HCT116 (cell line): ENCODE measurements at regions not wholly inside any gene's neighbourhood (a gene's known extent, or its start where the extent isn't known, plus 50 kb on each side); places are given as distances from the start of the nearest gene placed in this dataset.
"Not testable (repeated sequence)": the region's sequence is repeated elsewhere in the genome, so short reads cannot be mapped to it uniquely, and the experiment has no call there.

Experiments
- CTCF ChIP-seq, 3 experiments: fragments of 200-600 bp in 1 of 3; sonication (generic) in 1 of 3; IDR thresholded peaks in 2 of 3; conservative IDR thresholded peaks in 1 of 3; 2 replicates each; pipeline ENCODE4 v1.5.1; 2012 to 2017; ENCODE audit warnings: low read depth in 2 of 3, low read length in 2 of 3, antibody characterized with exemption in 1 of 3, borderline replicate concordance in 1 of 3, control low read depth in 1 of 3, mild to moderate bottlenecking in 1 of 3, mixed read lengths in 1 of 3, mixed run types in 1 of 3, moderate library complexity in 1 of 3; ENCODE audit not compliant: insufficient read depth in 1 of 3
- EZH2 ChIP-seq: fragments of 200-600 bp; sonication (generic); IDR thresholded peaks from 2 replicates; pipeline ENCODE4 v1.6.1; 2017; ENCODE audit warnings: antibody characterized with exemption, mixed run types
- EZH2phosphoT487 ChIP-seq: fragments of 200-600 bp; IDR thresholded peaks from 2 replicates; pipeline ENCODE4 v1.6.1; 2018; ENCODE audit warnings: antibody characterized with exemption, borderline replicate concordance
- POLR2A ChIP-seq: IDR thresholded peaks from 2 replicates; pipeline ENCODE4 v1.7.0; 2011; ENCODE audit warnings: borderline replicate concordance; ENCODE audit not compliant: insufficient read depth, insufficient read length; ENCODE audit errors: extremely low read depth
- POLR2AphosphoS5 ChIP-seq: IDR thresholded peaks from 2 replicates; pipeline ENCODE4 v1.6.1; 2011; ENCODE audit warnings: mild to moderate bottlenecking, low read depth, low read length, moderate library complexity
- SP1 ChIP-seq: IDR thresholded peaks from 2 replicates; pipeline ENCODE4 v1.6.1; 2012; ENCODE audit warnings: low read depth
- YY1 ChIP-seq: IDR thresholded peaks from 2 replicates; pipeline ENCODE4 v1.6.1; 2011; ENCODE audit warnings: low read length, low read depth, moderate library complexity, mild to moderate bottlenecking; ENCODE audit not compliant: insufficient replicate concordance; ENCODE audit errors: extremely low read depth
- ZFX ChIP-seq: fragments of 450-650 bp; IDR thresholded peaks from 2 replicates; pipeline ENCODE4 v1.6.1; 2017

GRCh38 chr2:161505466-161505865, 89.4 kb downstream of the TBR1 start:
- TF ChIP-seq EZH2phosphoT487; CTCF (IDR thresholded peaks at IDR 0.05 in 2 of 3, conservative IDR thresholded peaks at IDR 0.05 in 1 of 3; ENCODE audit: borderline replicate concordance in 1 of 3, insufficient read depth in 1 of 3, low read depth in 2 of 3, low read length in 2 of 3); ZFX; SP1; EZH2; YY1; POLR2AphosphoS5; POLR2A: not testable (repeated sequence)
